H1 (cell line): ENCODE measurements at regions not wholly inside any gene's neighbourhood (a gene's known extent, or its start where the extent isn't known, plus 50 kb on each side); places are given as distances from the start of the nearest gene placed in this dataset.
"Not testable (repeated sequence)": the region's sequence is repeated elsewhere in the genome, so short reads cannot be mapped to it uniquely, and the experiment has no call there.

Experiments
- CTCF ChIA-PET: fragments of 300-600 bp; sonication (Branson Sonifier 250); formaldehyde crosslinking; loops from one replicate; lab custom pipeline; 2021; ENCODE audit not compliant: partially characterized antibody; lab: Charles Lee
- POLR2A ChIA-PET: fragments of 300-600 bp; sonication (Branson Sonifier 250); formaldehyde crosslinking; loops from one replicate; lab custom pipeline; 2021; ENCODE audit warnings: inconsistent platforms; ENCODE audit not compliant: partially characterized antibody; lab: Charles Lee
- DNase-seq, 2 experiments: peaks; one replicate each; pipeline versions ENCODE4 v3.0.0 to v3.0.0-alpha.2; 2010 to 2022; ENCODE audit warnings: low spot score in 2 of 2, low read depth in 1 of 2, mixed read lengths in 1 of 2
- FAIRE-seq: peaks from 2 replicates; lab custom pipeline; 2011; peaks lifted over from hg19 to GRCh38; lab: Jason Lieb, UNC
- H2AFZ ChIP-seq: 2 replicates; pipeline ENCODE4 v1.8.1; 2012; ENCODE audit warnings: low read length, inconsistent platforms
- H2AK5ac ChIP-seq: 2 replicates; pipeline ENCODE4 v1.6.1; 2013; ENCODE audit warnings: low read depth, low read length
- H2BK120ac ChIP-seq: replicated peaks from 2 replicates; pipeline ENCODE3; 2013; ENCODE audit warnings: low read depth, low read length, inconsistent platforms
- H2BK12ac ChIP-seq: 2 replicates; pipeline ENCODE4 v1.6.1; 2013; ENCODE audit warnings: low read depth, low read length
- H2BK15ac ChIP-seq: 2 replicates; pipeline ENCODE4 v1.6.1; 2013; ENCODE audit warnings: low read length
- H2BK20ac ChIP-seq: 2 replicates; pipeline ENCODE4 v1.6.1; 2013; ENCODE audit warnings: low read length
- H2BK5ac ChIP-seq: 2 replicates; pipeline ENCODE4 v1.6.1; 2013; ENCODE audit warnings: low read depth, low read length
- H3K14ac ChIP-seq: 2 replicates; pipeline ENCODE4 v1.6.1; 2013; ENCODE audit warnings: inconsistent platforms; ENCODE audit not compliant: insufficient read length
- H3K18ac ChIP-seq: 2 replicates; pipeline ENCODE4 v1.6.1; 2013; ENCODE audit warnings: low read length; ENCODE audit errors: extremely low read depth
- H3K23ac ChIP-seq: 2 replicates; pipeline ENCODE4 v1.6.1; 2013; ENCODE audit warnings: inconsistent platforms; ENCODE audit not compliant: insufficient read length
- H3K23me2 ChIP-seq: 2 replicates; pipeline ENCODE4 v1.6.1; 2013; ENCODE audit warnings: low read depth, low read length
- H3K27ac ChIP-seq: 2 replicates; pipeline ENCODE4 v1.6.1; 2011; ENCODE audit warnings: low read depth, low read length, inconsistent platforms
- H3K27me3 ChIP-seq, 4 experiments: replicated peaks in 1 of 4; 1 replicate in 1 of 4; 2 replicates in 3 of 4; pipeline versions ENCODE4 v1.6.1 to v1.8.1; 2011 to 2013; ENCODE audit warnings: low read length in 3 of 4, mild to moderate bottlenecking in 3 of 4, inconsistent platforms in 2 of 4, mixed read lengths in 2 of 4, moderate library complexity in 1 of 4; ENCODE audit not compliant: control insufficient read depth in 3 of 4, insufficient read depth in 3 of 4; ENCODE audit errors: extremely low read depth in 1 of 4
- H3K36me3 ChIP-seq, 4 experiments: 2 replicates each; pipeline versions ENCODE4 v1.6.1 to v1.8.1; 2011 to 2013; ENCODE audit warnings: mild to moderate bottlenecking in 4 of 4, low read length in 3 of 4, moderate library complexity in 2 of 4, control low read depth in 1 of 4, inconsistent platforms in 1 of 4; ENCODE audit not compliant: insufficient read depth in 4 of 4, control insufficient read depth in 2 of 4
- H3K4ac ChIP-seq: replicated peaks from 2 replicates; pipeline ENCODE3; 2013; ENCODE audit warnings: low read length, low read depth, mixed read lengths, inconsistent platforms; ENCODE audit not compliant: insufficient read length
- H3K4me1 ChIP-seq, 4 experiments: replicated peaks in 1 of 4; 1 replicate in 1 of 4; 2 replicates in 3 of 4; pipeline versions ENCODE4 v1.6.1 to v1.8.1; 2011 to 2013; ENCODE audit warnings: low read length in 3 of 4, inconsistent platforms in 2 of 4, mixed read lengths in 1 of 4; ENCODE audit not compliant: insufficient read depth in 4 of 4, control insufficient read depth in 3 of 4
- H3K4me2 ChIP-seq, 2 experiments: 2 replicates each; pipeline versions ENCODE4 v1.6.1 to v1.8.1; 2011 to 2013; ENCODE audit warnings: low read depth in 2 of 2, low read length in 2 of 2, control low read depth in 1 of 2, inconsistent platforms in 1 of 2, mild to moderate bottlenecking in 1 of 2; ENCODE audit not compliant: insufficient read depth in 1 of 2
- H3K4me3 ChIP-seq, 4 experiments: fragments of 200-600, 300-600 bp in 1 of 4; sonication (generic), shearing (Covaris generic), sonication (Bioruptor Twin) in 1 of 4; 2 replicates each; pipeline versions ENCODE4 v1.5.1 to v1.8.1; 2011 to 2016; ENCODE audit warnings: low read length in 4 of 4, low read depth in 3 of 4, control low read depth in 2 of 4, inconsistent platforms in 2 of 4, mild to moderate bottlenecking in 2 of 4, mixed read lengths in 1 of 4, moderate library complexity in 1 of 4; ENCODE audit not compliant: insufficient read depth in 2 of 4; ENCODE audit errors: extremely low read depth in 1 of 4
- H3K56ac ChIP-seq: replicated peaks from 2 replicates; pipeline ENCODE3; 2013; ENCODE audit warnings: low read depth, mild to moderate bottlenecking, mixed read lengths, low read length, inconsistent platforms; ENCODE audit not compliant: insufficient read length
- H3K79me1 ChIP-seq: 2 replicates; pipeline ENCODE4 v1.6.1; 2013; ENCODE audit warnings: low read depth, low read length, control low read depth
- H3K79me2 ChIP-seq, 2 experiments: 2 replicates each; pipeline versions ENCODE4 v1.6.1 to v1.8.1; 2012 to 2013; ENCODE audit warnings: low read length in 2 of 2, mild to moderate bottlenecking in 2 of 2, inconsistent platforms in 1 of 2; ENCODE audit not compliant: insufficient read depth in 2 of 2, control insufficient read depth in 1 of 2
- H3K9ac ChIP-seq, 4 experiments: replicated peaks in 1 of 4; 1 replicate in 1 of 4; 2 replicates in 3 of 4; pipeline versions ENCODE4 v1.6.1 to v1.8.1; 2011 to 2013; ENCODE audit warnings: low read depth in 3 of 4, low read length in 3 of 4, control low read depth in 2 of 4, mild to moderate bottlenecking in 2 of 4, moderate library complexity in 2 of 4, inconsistent platforms in 1 of 4; ENCODE audit errors: extremely low read depth in 1 of 4
- H3K9me3 ChIP-seq, 2 experiments: 2 replicates each; pipeline versions ENCODE4 v1.6.1 to v1.8.1; 2012 to 2013; ENCODE audit warnings: mild to moderate bottlenecking in 2 of 2, moderate library complexity in 2 of 2, control low read depth in 1 of 2, inconsistent platforms in 1 of 2, low read depth in 1 of 2, low read length in 1 of 2, mixed read lengths in 1 of 2; ENCODE audit not compliant: insufficient read depth in 2 of 2
- H4K20me1 ChIP-seq, 2 experiments: replicated peaks in 1 of 2; 2 replicates each; pipeline versions ENCODE3 to v1.8.1; 2011 to 2013; ENCODE audit warnings: inconsistent platforms in 2 of 2, low read length in 2 of 2, mild to moderate bottlenecking in 1 of 2; ENCODE audit not compliant: insufficient read depth in 2 of 2, control insufficient read depth in 1 of 2
- H4K5ac ChIP-seq: 2 replicates; pipeline ENCODE4 v1.6.1; 2013; ENCODE audit warnings: low read length, low read depth, mixed read lengths, inconsistent platforms; ENCODE audit not compliant: insufficient read length
- H4K8ac ChIP-seq: 2 replicates; pipeline ENCODE4 v1.8.0; 2013; ENCODE audit warnings: mild to moderate bottlenecking, moderate library complexity, low read length, inconsistent platforms; ENCODE audit not compliant: insufficient read depth; ENCODE audit errors: extremely low read depth
- H4K91ac ChIP-seq: replicated peaks from 2 replicates; pipeline ENCODE3; 2013; ENCODE audit warnings: low read length, mixed read lengths, inconsistent platforms; ENCODE audit not compliant: insufficient read length

GRCh38 chr7:84848974-84849372 is 337.9 kb downstream of the SEMA3D start:
- H2BK120ac ChIP-seq, H2BK20ac ChIP-seq, H3K14ac ChIP-seq, DNase-seq, H3K9me3 ChIP-seq, H3K4me2 ChIP-seq, H4K5ac ChIP-seq, H3K27me3 ChIP-seq, CTCF ChIA-PET, H3K4ac ChIP-seq, POLR2A ChIA-PET, H3K18ac ChIP-seq, H3K36me3 ChIP-seq, H3K79me2 ChIP-seq, H3K4me3 ChIP-seq, H3K79me1 ChIP-seq, H4K8ac ChIP-seq, H2AFZ ChIP-seq, H4K91ac ChIP-seq, H3K56ac ChIP-seq, H2BK12ac ChIP-seq, H2BK5ac ChIP-seq, H2BK15ac ChIP-seq, H2AK5ac ChIP-seq, H3K9ac ChIP-seq, H4K20me1 ChIP-seq, H3K23me2 ChIP-seq, H3K23ac ChIP-seq, H3K27ac ChIP-seq, H3K4me1 ChIP-seq, FAIRE-seq: not testable (repeated sequence)
